ENCODE measurements at regions not wholly inside any gene's neighbourhood (a gene's known extent, or its start where the extent isn't known, plus 50 kb on each side); places are given as distances from the start of the nearest gene placed in this dataset.

DNA sequence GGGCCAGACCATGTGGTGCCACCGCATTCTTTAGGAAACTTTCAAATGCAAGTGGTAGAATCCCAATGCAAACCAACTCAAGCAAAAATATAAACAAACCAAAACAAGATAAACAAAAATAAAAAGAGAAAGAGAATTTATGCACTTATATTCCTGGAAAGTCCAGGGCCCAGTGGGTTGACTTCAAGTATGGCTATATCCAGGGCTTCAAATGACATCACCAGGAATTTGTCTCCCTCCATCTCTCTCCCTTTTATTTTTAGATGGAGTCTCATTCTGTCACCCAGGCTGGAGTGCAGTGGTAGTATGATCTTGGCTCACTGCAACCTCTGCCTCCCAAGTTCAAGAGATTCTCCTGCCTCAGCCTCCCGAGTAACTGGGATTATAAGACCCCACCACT is 56.1 kb upstream of the PNRC1 start:
- TF ChIP-seq ZNF8 (CRISPR knock-in tag; IDR thresholded peaks at IDR 0.05) (no peak), GLIS3 (CRISPR knock-in tag; IDR thresholded peaks at IDR 0.05) (no peak), OSR1 (CRISPR knock-in tag; IDR thresholded peaks at IDR 0.05) (no peak), TCF4 (CRISPR knock-in tag; IDR thresholded peaks at IDR 0.05; ENCODE audit: borderline replicate concordance) (no peak), RARB (CRISPR knock-in tag; IDR thresholded peaks at IDR 0.05) (no peak)

Data from SK-N-SH treated with all-trans-retinoic acid at 6 μM for 48 hours (cell line).